Neural progenitor cell (in vitro differentiated cells): ENCODE measurements at regions not wholly inside any gene's neighbourhood (a gene's known extent, or its start where the extent isn't known, plus 50 kb on each side); places are given as distances from the start of the nearest gene placed in this dataset.

Source experiments
- DNase-seq: peaks from one replicate; pipeline ENCODE4 v3.0.0-alpha.2; 2016; ENCODE audit warnings: low spot score
- H2AFZ ChIP-seq: fragments of 200-600 bp; sonication (generic); replicated peaks from 2 replicates; pipeline ENCODE4 v1.6.1; 2016; ENCODE audit warnings: antibody characterized with exemption
- H3F3A ChIP-seq: fragments of 200-600 bp; sonication (generic); 2 replicates; pipeline ENCODE4 v1.6.1; 2016; ENCODE audit warnings: antibody characterized with exemption, low read depth
- H3K27ac ChIP-seq: fragments of 200-600 bp; sonication (generic); 2 replicates; pipeline ENCODE4 v1.5.1; 2016; ENCODE audit warnings: mild to moderate bottlenecking
- H3K27me3 ChIP-seq: fragments of 200-600 bp; sonication (generic); 2 replicates; pipeline ENCODE4 v1.6.1; 2016; ENCODE audit warnings: mild to moderate bottlenecking, moderate library complexity
- H3K36me3 ChIP-seq: fragments of 200-600 bp; sonication (generic); 2 replicates; pipeline ENCODE4 v1.5.1; 2016
- H3K4me1 ChIP-seq: fragments of 200-600 bp; sonication (generic); 2 replicates; pipeline ENCODE4 v1.6.1; 2016; ENCODE audit warnings: mixed run types
- H3K4me2 ChIP-seq: fragments of 200-600 bp; sonication (generic); 2 replicates; pipeline ENCODE4 v1.6.1; 2016
- H3K4me3 ChIP-seq: fragments of 200-600 bp; sonication (generic); 2 replicates; pipeline ENCODE4 v1.5.1; 2016
- H3K79me2 ChIP-seq: fragments of 200-600 bp; sonication (generic); 2 replicates; pipeline ENCODE4 v1.6.1; 2016; ENCODE audit warnings: low read depth
- H3K9ac ChIP-seq: fragments of 200-600 bp; sonication (generic); 2 replicates; pipeline ENCODE4 v1.6.1; 2016
- H3K9me3 ChIP-seq: fragments of 200-600 bp; sonication (generic); 2 replicates; pipeline ENCODE4 v1.5.1; 2016; ENCODE audit warnings: low read depth
- H4K20me1 ChIP-seq: fragments of 200-600 bp; sonication (generic); 2 replicates; pipeline ENCODE4 v1.6.1; 2016; ENCODE audit warnings: low read depth
- H3K27ac Mint-ChIP-seq: 3 replicates; pipeline ENCODE4 v1.8.0; 2021; ENCODE audit warnings: mixed read lengths
- H3K27me3 Mint-ChIP-seq: 2 replicates; pipeline ENCODE4 v1.8.0; 2022; ENCODE audit warnings: low read depth, mild to moderate bottlenecking, inconsistent platforms, moderate library complexity, mixed read lengths; ENCODE audit not compliant: insufficient read depth
- H3K36me3 Mint-ChIP-seq: 3 replicates; pipeline ENCODE4 v1.8.0; 2021; ENCODE audit warnings: mixed read lengths
- H3K4me1 Mint-ChIP-seq: 3 replicates; pipeline ENCODE4 v1.8.0; 2021; ENCODE audit warnings: mixed read lengths
- H3K4me3 Mint-ChIP-seq: 3 replicates; pipeline ENCODE4 v1.8.0; 2021; ENCODE audit warnings: mild to moderate bottlenecking, moderate library complexity, mixed read lengths
- H3K9me3 Mint-ChIP-seq: 3 replicates; pipeline ENCODE4 v1.8.0; 2020; ENCODE audit warnings: mixed read lengths
- CTCF ChIP-seq: fragments of 200-600 bp; sonication (generic); IDR thresholded peaks from 2 replicates; pipeline ENCODE4 v1.5.1; 2017; ENCODE audit warnings: antibody characterized with exemption, mild to moderate bottlenecking
- EZH2 ChIP-seq: fragments of 200-600 bp; sonication (generic); IDR thresholded peaks from 2 replicates; pipeline ENCODE4 v1.6.1; 2017; ENCODE audit warnings: antibody characterized with exemption, mild to moderate bottlenecking, moderate library complexity
- EZH2phosphoT487 ChIP-seq: fragments of 200-600 bp; sonication (generic); IDR thresholded peaks from 2 replicates; pipeline ENCODE4 v1.6.1; 2017; ENCODE audit warnings: antibody characterized with exemption

GRCh38 chrX:51281758-51282318 lies 50.8 kb upstream of the NUDT10 start:
- H3K9me3 ChIP-seq = no peaks in the 10 kb centered on the region
- no peaks in the 10 kb centered on the region for H3K4me1 Mint-ChIP-seq
- H2AFZ ChIP-seq = no peak overlapping the region
- no peaks in the 10 kb centered on the region for H3K4me1 ChIP-seq
- H3K36me3 Mint-ChIP-seq = no peaks in the 10 kb centered on the region
- H3K27ac ChIP-seq = no peak overlapping the region
- DNase-seq = no peak
- peaks cover 4% of the 10 kb centered on the region for H3K9me3 Mint-ChIP-seq
- H3K9ac ChIP-seq = no peak overlapping the region
- no peaks in the 10 kb centered on the region for H3K36me3 ChIP-seq
- no peaks in the 10 kb centered on the region for H4K20me1 ChIP-seq
- H3K4me3 ChIP-seq = no peak overlapping the region
- no peaks in the 10 kb centered on the region for H3K27me3 Mint-ChIP-seq
- H3K4me2 ChIP-seq = no peak overlapping the region
- no peak for TF ChIP-seq EZH2
- no peak for TF ChIP-seq CTCF
- TF ChIP-seq EZH2phosphoT487 = no peak
- no peaks in the 10 kb centered on the region for H3K79me2 ChIP-seq
- no peak overlapping the region for H3K4me3 Mint-ChIP-seq
- H3F3A ChIP-seq = no peaks in the 10 kb centered on the region
- no peaks in the 10 kb centered on the region for H3K27me3 ChIP-seq
- H3K27ac Mint-ChIP-seq = no peak overlapping the region
